Calu3 (cell line): ENCODE measurements at regions not wholly inside any gene's neighbourhood (a gene's known extent, or its start where the extent isn't known, plus 50 kb on each side); places are given as distances from the start of the nearest gene placed in this dataset.

Experiments
- BruUV-seq: library from RNA; stranded (reverse); fragments of 400-500 nt; replicated peaks from 2 replicates; lab custom pipeline; 2021; lab: Mats Ljungman, UMichigan
- CTCF ChIA-PET: fragments of 300-600 bp; sonication (Branson Sonifier 250); formaldehyde crosslinking; loops from one replicate; lab custom pipeline; 2022; ENCODE audit warnings: antibody characterized with exemption; lab: Charles Lee
- DNase-seq: peaks from one replicate; pipeline ENCODE4 v3.0.0; 2022
- H3K27ac Mint-ChIP-seq: one replicate; pipeline ENCODE4 v1.8.0; 2022; ENCODE audit warnings: mixed read lengths; ENCODE audit not compliant: unreplicated experiment
- H3K27me3 Mint-ChIP-seq: one replicate; pipeline ENCODE4 v1.8.0; 2022; ENCODE audit warnings: mixed read lengths; ENCODE audit not compliant: unreplicated experiment
- H3K36me3 Mint-ChIP-seq: one replicate; pipeline ENCODE4 v1.8.0; 2022; ENCODE audit warnings: mild to moderate bottlenecking, moderate library complexity, mixed read lengths; ENCODE audit not compliant: insufficient read depth, unreplicated experiment
- H3K4me1 Mint-ChIP-seq: one replicate; pipeline ENCODE4 v1.8.0; 2022; ENCODE audit warnings: mild to moderate bottlenecking, low read depth, mixed read lengths; ENCODE audit not compliant: unreplicated experiment
- H3K4me3 Mint-ChIP-seq: one replicate; pipeline ENCODE4 v1.8.0; 2022; ENCODE audit warnings: mild to moderate bottlenecking, low read depth, moderate library complexity, mixed read lengths; ENCODE audit not compliant: unreplicated experiment
- H3K9me3 Mint-ChIP-seq: one replicate; pipeline ENCODE4 v1.8.0; 2022; ENCODE audit warnings: low read depth, mixed read lengths; ENCODE audit not compliant: unreplicated experiment
- CTCF ChIP-seq: fragments of 200-600 bp; IDR thresholded peaks from one replicate; pipeline ENCODE4 v1.8.0; 2022; ENCODE audit warnings: antibody characterized with exemption; ENCODE audit not compliant: unreplicated experiment
- intact Hi-C: fragments of 100-400 bp; cut with micrococcal nuclease; formaldehyde crosslinking; loops from one replicate; pipeline ENCODE4 v1.10.0; 2022; ENCODE audit not compliant: unreplicated experiment

DNA sequence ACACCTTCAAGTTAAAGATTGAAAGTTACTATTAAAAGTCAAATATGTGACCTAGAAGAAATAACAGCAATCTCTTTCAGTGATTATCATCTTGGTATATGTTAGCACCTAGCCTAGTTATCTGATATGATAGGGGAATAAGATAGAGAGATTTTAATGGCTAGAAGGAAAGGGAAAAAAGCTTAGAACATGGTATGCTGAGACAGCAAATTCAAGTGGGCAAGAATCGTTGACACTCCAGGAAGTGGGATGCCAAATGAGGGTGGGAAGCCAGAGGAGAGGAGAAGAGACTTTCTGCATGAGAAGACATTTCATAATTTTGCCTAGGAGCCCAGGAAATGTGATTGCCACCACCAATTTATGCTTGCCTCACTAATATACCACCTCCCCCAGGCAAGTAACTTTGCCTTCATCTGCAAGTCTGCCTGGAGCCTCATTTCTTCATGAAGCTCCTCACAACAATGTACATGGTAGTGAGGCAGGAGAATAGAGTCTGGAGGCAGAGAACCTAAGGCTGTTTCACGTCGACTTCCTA is 504.9 kb downstream of the TNS1 start:
- CTCF ChIA-PET: no interaction called here
- Mint-ChIP-seq H3K9me3 (peaks cover 9% of the 10 kb centered on the region), H3K4me3 (no peak overlapping the region), H3K36me3 (no peaks in the 10 kb centered on the region), H3K27ac (peak overlapping the region; percentile 13), H3K27me3 (no peaks in the 10 kb centered on the region), H3K4me1 (peaks cover 15% of the 10 kb centered on the region)
- no TSS peak for BruUV-seq
- DNase-seq: no peak
- intact Hi-C loops: no loop called here
- no peak for TF ChIP-seq CTCF

GRCh38 chr2:217494557-217494956 is 508.2 kb downstream of the TNS1 start:
- no peak overlapping the region for H3K4me3 Mint-ChIP-seq
- no TSS peak for BruUV-seq
- no peaks in the 10 kb centered on the region for H3K36me3 Mint-ChIP-seq
- peaks cover 7% of the 10 kb centered on the region for H3K4me1 Mint-ChIP-seq
- intact Hi-C loops: loop anchor here (5.0 kb wide), 1 partner anchor 157 kb away; no protein-coding TSS in a partner anchor
- peaks cover 6% of the 10 kb centered on the region for H3K9me3 Mint-ChIP-seq
- H3K27me3 Mint-ChIP-seq: no peaks in the 10 kb centered on the region
- DNase-seq: no peak
- H3K27ac Mint-ChIP-seq: no peak overlapping the region
- CTCF ChIA-PET: no interaction called here
- no peak for TF ChIP-seq CTCF

DNA sequence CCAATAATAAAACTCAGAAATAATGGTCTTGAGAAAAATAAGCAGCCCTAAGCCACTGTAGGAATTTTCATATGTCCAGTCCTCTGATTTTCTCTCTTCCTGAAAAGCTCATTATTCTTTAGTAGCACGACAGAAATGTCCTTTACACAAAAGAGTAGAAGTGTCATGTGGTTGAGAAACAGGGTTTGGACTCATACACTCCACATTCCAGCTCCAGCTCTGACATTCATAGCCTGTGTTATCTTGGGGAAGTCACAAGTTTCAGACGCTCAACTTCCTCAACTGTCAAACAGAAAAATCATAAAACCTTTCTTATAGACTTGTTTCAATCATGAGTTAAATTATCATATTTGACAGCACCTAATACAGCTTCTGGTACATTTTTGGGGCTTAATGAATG is 511.5 kb downstream of the TNS1 start:
- Mint-ChIP-seq H3K4me3 (no peak overlapping the region), H3K27me3 (no peaks in the 10 kb centered on the region), H3K4me1 (no peaks in the 10 kb centered on the region), H3K9me3 (peaks cover 2% of the 10 kb centered on the region), H3K27ac (no peak overlapping the region), H3K36me3 (no peaks in the 10 kb centered on the region)
- CTCF ChIA-PET: no interaction called here
- no TSS peak for BruUV-seq
- no peak for DNase-seq
- TF ChIP-seq CTCF: no peak
- intact Hi-C loops: loop anchor here (5.0 kb wide), 1 partner anchor 154 kb away; no protein-coding TSS in a partner anchor

DNA sequence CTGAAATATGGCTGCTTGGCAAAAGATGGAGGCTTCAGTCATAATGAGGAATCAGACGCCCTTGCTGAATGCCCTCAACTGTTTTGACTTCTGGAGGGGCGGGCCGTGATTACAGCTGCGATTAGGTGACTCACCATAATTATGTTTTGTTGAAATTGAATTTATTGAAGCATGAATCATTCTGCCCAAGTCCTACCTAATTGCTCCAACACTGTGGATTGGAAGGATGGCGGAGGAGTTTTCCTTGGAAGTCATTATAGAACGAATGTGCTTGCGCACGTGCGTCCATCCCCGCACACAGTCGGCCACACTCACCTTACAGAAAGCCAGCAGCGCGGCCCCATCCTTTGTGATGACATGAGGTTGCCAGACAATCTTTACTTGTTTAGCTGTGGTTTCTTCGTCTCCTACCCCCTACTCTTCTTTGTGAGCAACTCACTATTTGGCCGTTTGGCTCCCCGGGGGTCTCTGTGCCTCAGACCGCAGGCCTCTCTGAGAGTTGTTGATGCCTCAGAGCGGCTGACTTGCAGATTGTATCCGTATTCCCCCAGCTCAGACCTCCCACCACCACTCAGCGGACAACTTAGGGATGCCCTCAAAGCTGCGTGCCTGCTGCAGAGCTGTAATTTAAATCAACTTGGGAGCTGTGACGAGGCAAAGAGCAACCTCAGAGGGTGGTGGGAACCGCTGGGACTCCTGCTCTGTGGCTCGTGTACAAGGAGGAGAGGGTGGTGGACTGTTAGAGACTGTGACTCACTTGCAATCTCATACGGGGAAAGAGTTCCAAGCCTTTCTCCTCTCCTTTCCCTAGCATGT is 513.4 kb downstream of the TNS1 start:
- Mint-ChIP-seq H3K4me3 (no peak overlapping the region), H3K27me3 (no peaks in the 10 kb centered on the region), H3K9me3 (peaks cover 2% of the 10 kb centered on the region), H3K36me3 (no peaks in the 10 kb centered on the region), H3K4me1 (no peaks in the 10 kb centered on the region), H3K27ac (no peak overlapping the region)
- intact Hi-C loops: no loop called here
- BruUV-seq: no TSS peak
- CTCF ChIA-PET: no interaction called here
- no peak for TF ChIP-seq CTCF
- no peak for DNase-seq
